ENCODE measurements at regions not wholly inside any gene's neighbourhood (a gene's known extent, or its start where the extent isn't known, plus 50 kb on each side); places are given as distances from the start of the nearest gene placed in this dataset.

DNA sequence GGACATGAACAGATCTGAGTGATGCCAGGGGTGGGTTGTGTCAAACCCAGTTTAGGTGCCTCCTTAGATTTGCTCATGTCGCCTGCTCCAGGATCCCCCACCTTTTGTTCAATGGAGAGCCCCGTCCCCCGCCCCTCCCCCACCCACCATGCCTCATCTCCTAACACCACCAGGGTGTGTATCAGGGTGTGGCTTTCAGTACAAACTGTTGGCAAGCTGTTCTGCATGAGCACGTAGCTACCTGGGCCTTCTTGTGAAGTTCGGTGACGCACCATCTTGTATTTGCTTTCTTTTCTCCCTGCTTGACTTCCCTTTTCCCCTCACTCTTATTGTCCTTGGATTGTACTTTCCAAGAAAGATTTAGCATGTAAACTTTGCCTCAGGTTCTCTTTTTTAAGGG lies 94.8 kb downstream of the EBNA1BP2 start:
- Histone ChIP-seq H3K4me3 (ENCODE audit: insufficient read depth, low read depth, low read length) (no peak overlapping the region), H3K4me1 (ENCODE audit: control insufficient read depth, insufficient read depth, low read length) (peaks cover 3% of the 10 kb centered on the region), H3K27ac (ENCODE audit: insufficient read depth, low read depth, low read length, poor library complexity, severe bottlenecking) (no peak overlapping the region), H3K36me3 (ENCODE audit: control insufficient read depth, insufficient read depth, low read length) (no peaks in the 10 kb centered on the region), H3K9me3 (ENCODE audit: control insufficient read depth, low read length) (no peaks in the 10 kb centered on the region), H3K27me3 (ENCODE audit: control insufficient read depth, insufficient read depth, low read length, poor library complexity, severe bottlenecking) (no peaks in the 10 kb centered on the region)
- 83 to 84% methylated on average over 6 of the region's 6 CpGs for WGBS, 2 experiments

DNA sequence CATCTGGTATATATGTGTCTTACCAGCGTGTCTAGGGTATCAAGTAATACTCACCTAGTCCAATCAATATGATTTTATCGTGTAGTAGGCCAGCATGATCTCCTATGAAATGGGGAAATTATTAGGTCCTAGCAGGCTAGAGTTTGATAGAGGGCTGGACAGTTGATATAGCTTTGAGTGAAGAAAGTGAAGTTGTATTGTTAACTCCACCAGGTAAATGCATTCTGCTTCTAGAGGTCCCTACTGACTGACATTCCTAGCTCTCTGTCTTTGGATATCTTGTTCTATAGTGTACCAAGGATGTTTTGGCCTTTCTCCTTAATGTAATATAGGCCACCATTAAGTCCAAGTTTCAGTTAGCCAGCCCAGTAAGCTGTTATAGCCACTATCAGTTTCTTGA lies 97.4 kb downstream of the EBNA1BP2 start:
- H3K4me3 ChIP-seq (ENCODE audit: insufficient read depth, low read depth, low read length) = no peak overlapping the region
- no peak overlapping the region for H3K27ac ChIP-seq (ENCODE audit: insufficient read depth, low read depth, low read length, poor library complexity, severe bottlenecking)
- no peaks in the 10 kb centered on the region for H3K36me3 ChIP-seq (ENCODE audit: control insufficient read depth, insufficient read depth, low read length)
- 73 to 100% methylated on average over 1 to 2 of the region's 2 CpGs for WGBS, 2 experiments
- peaks cover 10% of the 10 kb centered on the region for H3K4me1 ChIP-seq (ENCODE audit: control insufficient read depth, insufficient read depth, low read length)
- no peaks in the 10 kb centered on the region for H3K9me3 ChIP-seq (ENCODE audit: control insufficient read depth, low read length)
- H3K27me3 ChIP-seq (ENCODE audit: control insufficient read depth, insufficient read depth, low read length, poor library complexity, severe bottlenecking) = no peaks in the 10 kb centered on the region

DNA sequence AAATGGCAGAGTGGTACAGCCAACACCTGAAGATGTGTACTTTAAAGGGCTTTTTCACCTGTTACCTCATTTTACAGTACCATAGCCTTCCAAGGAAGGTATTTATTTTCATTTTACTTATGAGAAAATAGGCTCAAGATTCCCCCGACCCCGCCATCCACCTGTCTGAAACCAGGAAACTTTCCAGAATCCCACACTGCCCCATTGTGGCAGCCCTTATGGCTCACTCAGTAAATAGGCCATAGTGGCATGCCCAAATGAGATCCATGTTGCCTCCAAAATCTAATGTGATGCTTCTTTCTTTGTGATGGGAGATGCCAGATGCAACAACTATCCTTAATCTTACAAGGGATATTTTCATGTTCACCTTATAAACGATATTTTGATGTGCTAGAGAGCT lies 97.8 kb downstream of the EBNA1BP2 start:
- Histone ChIP-seq H3K27ac (ENCODE audit: insufficient read depth, low read depth, low read length, poor library complexity, severe bottlenecking) (no peak overlapping the region), H3K36me3 (ENCODE audit: control insufficient read depth, insufficient read depth, low read length) (no peaks in the 10 kb centered on the region), H3K9me3 (ENCODE audit: control insufficient read depth, low read length) (no peaks in the 10 kb centered on the region), H3K27me3 (ENCODE audit: control insufficient read depth, insufficient read depth, low read length, poor library complexity, severe bottlenecking) (no peaks in the 10 kb centered on the region), H3K4me1 (ENCODE audit: control insufficient read depth, insufficient read depth, low read length) (peaks cover 14% of the 10 kb centered on the region), H3K4me3 (ENCODE audit: insufficient read depth, low read depth, low read length) (no peak overlapping the region)
- 70 to 72% methylated on average over 3 of the region's 3 CpGs for WGBS, 2 experiments

DNA sequence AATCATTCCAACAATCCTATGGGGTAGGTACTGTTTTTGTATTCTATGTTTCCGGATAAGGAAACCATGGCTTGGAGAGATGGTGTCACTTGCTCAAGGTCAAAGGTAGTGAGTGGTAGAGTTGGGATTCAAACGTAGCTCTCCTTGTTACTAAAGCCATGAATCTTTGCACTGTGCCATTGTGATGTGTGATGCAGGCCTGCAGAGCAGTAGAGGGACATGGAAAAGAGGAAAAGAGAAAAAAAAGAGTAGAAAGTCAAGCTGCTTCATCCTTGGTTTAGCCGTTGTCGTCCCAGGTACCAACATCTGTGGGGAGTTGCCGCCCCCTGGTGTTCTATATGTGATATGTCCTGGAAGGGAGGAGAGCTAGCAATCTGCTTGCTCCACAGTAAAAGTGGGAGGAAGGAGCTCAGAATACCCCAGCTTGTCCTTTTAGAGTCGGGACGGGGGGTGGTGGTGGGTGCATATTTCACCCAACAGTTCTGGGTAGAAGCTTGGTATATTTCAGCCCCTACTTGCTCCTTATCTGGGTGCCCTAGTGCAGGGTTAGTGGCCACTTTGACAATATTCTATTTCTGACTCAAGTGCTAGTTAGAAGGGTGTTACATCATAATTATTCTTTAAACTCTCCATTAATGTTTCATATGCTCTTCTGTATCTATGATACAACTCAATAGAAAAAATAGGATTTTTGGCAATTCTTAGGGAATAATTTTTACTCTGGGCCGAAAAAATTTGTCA lies 98.4 kb downstream of the EBNA1BP2 start:
- no peaks in the 10 kb centered on the region for H3K36me3 ChIP-seq (ENCODE audit: control insufficient read depth, insufficient read depth, low read length)
- no peaks in the 10 kb centered on the region for H3K27me3 ChIP-seq (ENCODE audit: control insufficient read depth, insufficient read depth, low read length, poor library complexity, severe bottlenecking)
- H3K4me3 ChIP-seq (ENCODE audit: insufficient read depth, low read depth, low read length) = no peak overlapping the region
- no peak overlapping the region for H3K27ac ChIP-seq (ENCODE audit: insufficient read depth, low read depth, low read length, poor library complexity, severe bottlenecking)
- no peaks in the 10 kb centered on the region for H3K9me3 ChIP-seq (ENCODE audit: control insufficient read depth, low read length)
- WGBS, 2 experiments = 26 to 28% methylated on average over 8 of the region's 8 CpGs
- peaks cover 19% of the 10 kb centered on the region for H3K4me1 ChIP-seq (ENCODE audit: control insufficient read depth, insufficient read depth, low read length)

DNA sequence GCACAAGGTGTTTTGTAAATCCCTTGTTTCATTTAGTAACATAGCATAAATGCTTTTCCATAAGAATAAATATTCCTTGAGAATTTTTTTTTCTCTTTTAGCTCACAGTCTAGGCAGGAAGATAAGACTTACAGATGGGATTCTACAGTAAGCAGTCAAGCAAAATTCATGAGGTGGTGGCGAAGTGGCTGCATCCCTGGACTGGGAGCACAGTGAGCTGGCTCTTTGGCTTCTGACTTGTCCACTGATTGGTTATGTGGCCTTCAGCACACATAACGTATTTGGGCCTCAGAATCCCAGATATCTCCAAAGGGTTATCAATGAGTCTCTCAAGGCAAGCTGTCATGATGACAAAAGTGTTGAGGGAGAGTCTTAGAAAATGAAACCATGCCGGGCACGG lies 99.8 kb downstream of the EBNA1BP2 start:
- no peak overlapping the region for H3K27ac ChIP-seq (ENCODE audit: insufficient read depth, low read depth, low read length, poor library complexity, severe bottlenecking)
- no peak overlapping the region for H3K4me3 ChIP-seq (ENCODE audit: insufficient read depth, low read depth, low read length)
- peaks cover 21% of the 10 kb centered on the region for H3K4me1 ChIP-seq (ENCODE audit: control insufficient read depth, insufficient read depth, low read length)
- no peaks in the 10 kb centered on the region for H3K9me3 ChIP-seq (ENCODE audit: control insufficient read depth, low read length)
- WGBS, 2 experiments = 92 to 93% methylated on average over 4 of the region's 4 CpGs
- H3K36me3 ChIP-seq (ENCODE audit: control insufficient read depth, insufficient read depth, low read length) = no peaks in the 10 kb centered on the region
- no peaks in the 10 kb centered on the region for H3K27me3 ChIP-seq (ENCODE audit: control insufficient read depth, insufficient read depth, low read length, poor library complexity, severe bottlenecking)

DNA sequence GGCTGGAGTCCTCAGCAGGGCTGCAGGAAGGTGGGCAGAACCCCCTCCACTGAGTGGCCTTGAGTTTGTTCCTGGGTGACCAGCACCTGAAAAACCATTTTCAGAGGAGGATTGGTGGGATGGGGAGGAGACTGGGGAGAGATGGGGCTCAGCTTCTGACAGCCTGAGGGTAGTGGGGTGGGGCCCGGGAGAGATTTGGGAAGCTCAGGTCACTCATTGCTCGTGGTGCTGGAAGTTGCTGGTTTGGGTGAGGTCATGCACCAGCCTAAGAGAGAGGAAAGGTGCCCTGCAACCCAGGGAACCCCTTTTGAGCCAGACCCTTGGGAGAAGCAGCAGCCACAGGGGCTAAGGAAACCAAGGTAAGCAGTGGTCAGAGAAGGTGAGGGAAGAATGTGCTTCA lies 100.8 kb downstream of the EBNA1BP2 start:
- no peaks in the 10 kb centered on the region for H3K36me3 ChIP-seq (ENCODE audit: control insufficient read depth, insufficient read depth, low read length)
- H3K27me3 ChIP-seq (ENCODE audit: control insufficient read depth, insufficient read depth, low read length, poor library complexity, severe bottlenecking) = no peaks in the 10 kb centered on the region
- H3K4me3 ChIP-seq (ENCODE audit: insufficient read depth, low read depth, low read length) = no peak overlapping the region
- peaks cover 21% of the 10 kb centered on the region for H3K4me1 ChIP-seq (ENCODE audit: control insufficient read depth, insufficient read depth, low read length)
- H3K9me3 ChIP-seq (ENCODE audit: control insufficient read depth, low read length) = no peaks in the 10 kb centered on the region
- no peak overlapping the region for H3K27ac ChIP-seq (ENCODE audit: insufficient read depth, low read depth, low read length, poor library complexity, severe bottlenecking)
- 90 to 93% methylated on average over 2 of the region's 2 CpGs for WGBS, 2 experiments

DNA sequence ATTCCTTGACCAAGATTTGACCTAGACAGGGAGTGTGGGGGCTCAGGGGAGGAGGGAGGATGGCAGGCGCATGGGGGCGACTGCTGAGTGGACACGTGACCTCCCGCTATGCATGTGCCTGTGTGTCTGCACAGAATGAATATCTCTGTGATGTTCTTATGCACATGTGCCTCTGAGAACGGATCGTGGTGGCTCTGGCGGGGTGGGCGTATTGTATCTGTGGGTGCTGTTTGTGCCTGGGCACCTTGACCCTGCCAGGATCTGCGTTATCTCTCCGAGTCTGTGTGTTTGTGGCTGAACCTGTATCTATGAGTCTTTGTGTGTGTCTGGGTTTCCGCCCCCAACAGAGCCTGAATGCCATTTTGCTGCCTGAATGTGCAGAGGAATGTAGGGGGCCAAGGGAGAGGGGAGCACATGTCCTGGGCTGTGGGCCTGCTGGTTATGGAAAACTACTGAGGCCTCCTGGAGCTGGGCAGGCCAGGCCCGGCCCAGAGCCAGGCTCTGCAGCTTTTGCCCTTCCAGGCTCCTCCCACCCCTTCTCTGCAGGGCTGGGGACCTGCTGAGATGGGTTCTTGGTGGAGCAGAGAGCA lies 102.5 kb downstream of the EBNA1BP2 start:
- no peaks in the 10 kb centered on the region for H3K27me3 ChIP-seq (ENCODE audit: control insufficient read depth, insufficient read depth, low read length, poor library complexity, severe bottlenecking)

DNA sequence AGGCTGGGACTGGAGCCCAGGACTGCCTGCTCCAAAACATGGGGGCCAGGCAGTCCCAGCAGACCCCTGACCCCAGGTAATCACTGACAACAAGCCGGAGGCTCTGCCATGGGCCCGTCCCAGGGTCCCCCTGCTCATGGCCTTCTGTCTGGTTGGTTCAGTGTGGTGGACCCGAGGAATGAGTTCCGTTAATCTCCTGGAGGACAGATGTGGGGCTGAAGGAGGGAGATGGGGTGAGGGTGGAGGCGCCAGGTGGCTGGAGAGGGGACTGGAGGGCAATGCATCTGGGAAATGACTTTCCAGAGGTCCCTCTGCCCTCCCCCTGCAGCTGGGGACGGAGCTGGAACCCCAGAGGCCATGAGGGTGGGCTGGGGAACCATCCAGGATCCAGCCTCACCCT lies 103.2 kb downstream of the EBNA1BP2 start:
- peaks cover 20% of the 10 kb centered on the region for H3K4me1 ChIP-seq (ENCODE audit: control insufficient read depth, insufficient read depth, low read length)
- H3K9me3 ChIP-seq (ENCODE audit: control insufficient read depth, low read length) = no peaks in the 10 kb centered on the region
- H3K36me3 ChIP-seq (ENCODE audit: control insufficient read depth, insufficient read depth, low read length) = no peaks in the 10 kb centered on the region
- WGBS, 2 experiments = 96% methylated on average over 6 of the region's 6 CpGs
- no peak overlapping the region for H3K27ac ChIP-seq (ENCODE audit: insufficient read depth, low read depth, low read length, poor library complexity, severe bottlenecking)
- no peak overlapping the region for H3K4me3 ChIP-seq (ENCODE audit: insufficient read depth, low read depth, low read length)
- H3K27me3 ChIP-seq (ENCODE audit: control insufficient read depth, insufficient read depth, low read length, poor library complexity, severe bottlenecking) = no peaks in the 10 kb centered on the region

More for the DNA sequence above, 102.5 kb downstream of the EBNA1BP2 start:
- Histone ChIP-seq H3K27ac (ENCODE audit: insufficient read depth, low read depth, low read length, poor library complexity, severe bottlenecking) (no peak overlapping the region), H3K36me3 (ENCODE audit: control insufficient read depth, insufficient read depth, low read length) (no peaks in the 10 kb centered on the region), H3K4me3 (ENCODE audit: insufficient read depth, low read depth, low read length) (no peak overlapping the region), H3K4me1 (ENCODE audit: control insufficient read depth, insufficient read depth, low read length) (peaks cover 21% of the 10 kb centered on the region), H3K9me3 (ENCODE audit: control insufficient read depth, low read length) (no peaks in the 10 kb centered on the region)
- WGBS, 2 experiments = 88% methylated on average over 12 of the region's 12 CpGs

DNA sequence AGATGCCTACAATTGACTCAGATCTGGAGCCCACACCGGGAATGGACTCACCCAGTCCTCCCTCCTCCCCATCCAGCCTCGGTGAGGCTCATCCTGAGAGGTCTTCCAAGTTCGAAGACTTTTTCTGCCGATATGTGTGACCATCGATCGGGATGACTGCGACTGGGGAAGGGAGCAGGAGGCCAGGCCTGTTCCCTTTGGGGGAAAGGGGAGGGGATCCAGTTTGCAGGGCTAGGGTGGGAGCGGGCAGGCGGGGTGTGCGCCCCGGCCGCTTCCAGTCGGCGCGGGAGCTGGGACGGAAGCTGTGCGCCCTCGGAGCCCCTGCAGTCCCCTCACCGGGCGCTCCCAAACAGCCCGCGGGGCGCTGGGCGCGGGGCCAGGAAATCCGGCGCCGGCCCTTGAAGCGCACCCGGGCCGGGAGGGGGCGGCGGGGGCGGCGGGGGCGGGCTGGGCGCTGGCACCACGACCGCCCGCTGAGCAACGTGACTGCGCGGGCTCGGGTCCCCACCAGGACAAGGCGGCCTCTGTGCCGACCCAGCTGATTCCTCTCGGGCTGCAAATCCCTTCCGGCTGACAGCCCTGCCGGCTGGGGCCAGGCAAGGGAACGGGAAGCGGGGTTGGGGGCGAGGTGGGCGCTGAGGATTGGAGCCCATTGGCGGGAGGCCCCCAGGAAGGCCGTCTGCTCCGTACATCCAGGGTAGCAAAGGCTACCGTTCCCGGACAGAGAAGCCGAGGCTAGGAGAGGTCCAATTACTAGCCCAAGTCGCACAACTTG lies 103.9 kb downstream of the EBNA1BP2 start:
- H3K36me3 ChIP-seq (ENCODE audit: control insufficient read depth, insufficient read depth, low read length) = no peaks in the 10 kb centered on the region
- no peaks in the 10 kb centered on the region for H3K9me3 ChIP-seq (ENCODE audit: control insufficient read depth, low read length)
- H3K27me3 ChIP-seq (ENCODE audit: control insufficient read depth, insufficient read depth, low read length, poor library complexity, severe bottlenecking) = no peaks in the 10 kb centered on the region
- H3K4me1 ChIP-seq (ENCODE audit: control insufficient read depth, insufficient read depth, low read length) = peaks cover 18% of the 10 kb centered on the region
- 93 to 94% methylated on average over 60 of the region's 60 CpGs for WGBS, 2 experiments
- H3K27ac ChIP-seq (ENCODE audit: insufficient read depth, low read depth, low read length, poor library complexity, severe bottlenecking) = no peak overlapping the region
- H3K4me3 ChIP-seq (ENCODE audit: insufficient read depth, low read depth, low read length) = no peak overlapping the region

DNA sequence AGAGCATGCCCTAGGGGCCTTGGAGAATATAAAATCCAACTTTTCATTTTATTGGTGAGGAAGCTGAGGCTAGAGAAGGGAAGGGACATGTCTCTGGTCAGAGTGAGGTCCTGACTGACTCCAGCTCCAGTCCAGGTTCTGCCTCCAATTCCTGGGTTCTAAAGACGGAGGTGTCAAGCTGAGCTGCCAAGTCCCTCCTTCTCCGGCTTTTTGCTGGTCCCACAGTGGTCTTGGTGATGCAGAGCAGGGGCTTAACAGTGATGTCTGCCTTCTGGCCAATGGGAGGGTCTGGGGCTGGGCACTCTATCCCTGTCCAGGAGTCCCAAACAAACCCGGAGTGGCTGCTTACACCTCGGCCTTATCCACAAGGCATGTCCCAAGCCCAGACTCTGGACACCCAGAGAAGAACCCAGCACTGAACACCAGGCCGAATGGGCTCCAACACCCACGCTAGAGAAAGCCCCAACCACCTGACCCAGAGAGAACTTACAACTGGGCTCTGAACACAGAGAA lies 104.8 kb downstream of the EBNA1BP2 start:
- Histone ChIP-seq H3K9me3 (ENCODE audit: control insufficient read depth, low read length) (no peaks in the 10 kb centered on the region), H3K27ac (ENCODE audit: insufficient read depth, low read depth, low read length, poor library complexity, severe bottlenecking) (no peak overlapping the region), H3K36me3 (ENCODE audit: control insufficient read depth, insufficient read depth, low read length) (no peaks in the 10 kb centered on the region), H3K4me3 (ENCODE audit: insufficient read depth, low read depth, low read length) (no peak overlapping the region), H3K4me1 (ENCODE audit: control insufficient read depth, insufficient read depth, low read length) (peaks cover 18% of the 10 kb centered on the region), H3K27me3 (ENCODE audit: control insufficient read depth, insufficient read depth, low read length, poor library complexity, severe bottlenecking) (no peaks in the 10 kb centered on the region)
- 92 to 96% methylated on average over 6 of the region's 6 CpGs for WGBS, 2 experiments

Data from ectodermal cell (in vitro differentiated cells).